Activated CD4-positive, alpha-beta memory T cell treated with anti-CD3 and anti-CD28 coated beads, Interleukin-2, amount 10 ng/mL, durations not matched to agents 7 days and 5 days (primary cell): ENCODE measurements at regions not wholly inside any gene's neighbourhood (a gene's known extent, or its start where the extent isn't known, plus 50 kb on each side); places are given as distances from the start of the nearest gene placed in this dataset.
A peak's percentile ranks its signal among the peaks of the same experiment; 100 is the strongest.
"Not testable (repeated sequence)": the region's sequence is repeated elsewhere in the genome, so short reads cannot be mapped to it uniquely, and the experiment has no call there.

Experiments
- CTCF ChIA-PET: fragments of 350-600 bp; sonication (Branson Sonifier 250); formaldehyde crosslinking; loops from one replicate; lab custom pipeline; 2021; ENCODE audit warnings: antibody characterized with exemption, inconsistent platforms; lab: Charles Lee
- POLR2A ChIA-PET: fragments of 350-600 bp; sonication (Branson Sonifier 250); formaldehyde crosslinking; loops from one replicate; lab custom pipeline; 2021; ENCODE audit warnings: antibody characterized with exemption; lab: Charles Lee
- DNase-seq: peaks from one replicate; pipeline ENCODE4 v3.0.0-alpha.2; 2020
- H3K27ac Mint-ChIP-seq: one replicate; pipeline ENCODE4 v1.8.0; 2021; ENCODE audit warnings: mild to moderate bottlenecking, mixed read lengths
- H3K27me3 Mint-ChIP-seq: one replicate; pipeline ENCODE4 v1.8.0; 2021; ENCODE audit warnings: mixed read lengths
- H3K36me3 Mint-ChIP-seq: one replicate; pipeline ENCODE4 v1.8.0; 2021; ENCODE audit warnings: low read depth, mixed read lengths
- H3K4me1 Mint-ChIP-seq: one replicate; pipeline ENCODE4 v1.8.0; 2021; ENCODE audit warnings: mixed read lengths
- H3K4me3 Mint-ChIP-seq: one replicate; pipeline ENCODE4 v1.8.0; 2021; ENCODE audit warnings: mild to moderate bottlenecking, mixed read lengths
- H3K9me3 Mint-ChIP-seq: one replicate; pipeline ENCODE4 v1.8.0; 2021; ENCODE audit warnings: mixed read lengths

DNA sequence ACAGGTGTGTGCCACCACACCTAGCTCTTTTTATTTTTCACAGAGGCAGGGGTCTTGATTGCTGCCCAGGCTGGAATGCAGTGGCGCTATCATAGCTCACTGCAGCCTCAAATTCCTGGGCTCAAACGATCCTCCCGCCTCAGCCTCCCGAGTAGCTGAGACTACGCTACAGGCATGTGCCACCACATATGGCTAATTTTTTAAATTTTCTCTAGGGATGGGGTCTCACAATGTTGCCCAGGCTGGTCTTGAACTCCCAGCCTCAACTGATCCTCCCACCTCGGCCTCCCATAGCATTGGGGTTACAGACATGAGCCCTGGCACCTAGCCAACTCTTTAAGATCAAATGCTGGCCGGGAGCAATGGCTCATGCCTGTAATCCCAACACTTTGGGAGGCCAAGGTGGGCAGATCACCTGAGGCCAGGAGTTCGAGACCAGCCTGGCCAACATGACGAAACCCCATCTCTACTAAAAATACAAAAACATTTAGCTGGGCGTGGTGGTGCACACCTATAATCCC lies 50.6 kb upstream of the MYL10 start:
- H3K4me3 Mint-ChIP-seq, H3K36me3 Mint-ChIP-seq, H3K9me3 Mint-ChIP-seq, CTCF ChIA-PET, POLR2A ChIA-PET, DNase-seq, H3K27me3 Mint-ChIP-seq, H3K27ac Mint-ChIP-seq, H3K4me1 Mint-ChIP-seq: not testable (repeated sequence)

DNA sequence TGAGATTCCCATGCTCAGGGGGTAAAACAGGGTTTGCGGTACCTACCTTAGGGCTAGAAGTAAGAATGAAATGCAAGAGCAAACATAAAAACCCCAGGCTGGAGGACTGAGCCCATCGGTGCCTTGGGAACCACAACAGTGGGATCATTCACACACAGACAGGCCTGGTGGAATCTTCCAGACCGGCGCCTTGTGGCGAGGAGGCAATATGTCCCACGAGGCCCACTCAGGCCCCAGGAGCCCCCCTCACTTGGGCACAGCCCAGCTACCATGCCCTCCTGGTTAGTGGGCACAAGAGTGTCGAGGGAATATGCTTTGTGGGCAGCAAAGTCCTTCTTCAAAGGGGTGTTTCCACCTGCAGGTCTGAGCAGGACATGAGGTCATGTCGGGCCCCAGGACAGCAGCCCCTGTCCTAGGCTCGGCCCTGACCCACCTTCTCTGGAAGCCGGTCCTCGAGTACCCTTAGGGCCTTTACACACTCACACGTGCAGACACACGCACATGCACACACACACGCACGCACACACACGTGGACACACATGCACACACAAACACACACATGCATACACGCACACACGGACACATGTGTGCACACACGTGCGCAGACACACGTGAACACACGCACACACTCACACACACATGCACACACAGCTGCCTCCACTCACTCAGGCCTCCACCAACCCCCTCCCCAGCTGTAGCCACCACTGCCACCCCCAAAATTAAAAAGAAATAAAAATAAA lies 51.5 kb upstream of the MYL10 start:
- no peak for DNase-seq
- ChIA-PET POLR2A (no interaction called here), CTCF (no interaction called here)
- H3K27me3 Mint-ChIP-seq = no peaks in the 10 kb centered on the region
- no peak overlapping the region for H3K4me3 Mint-ChIP-seq
- no peaks in the 10 kb centered on the region for H3K4me1 Mint-ChIP-seq
- H3K27ac Mint-ChIP-seq = no peak overlapping the region
- H3K9me3 Mint-ChIP-seq = no peaks in the 10 kb centered on the region
- no peaks in the 10 kb centered on the region for H3K36me3 Mint-ChIP-seq

DNA sequence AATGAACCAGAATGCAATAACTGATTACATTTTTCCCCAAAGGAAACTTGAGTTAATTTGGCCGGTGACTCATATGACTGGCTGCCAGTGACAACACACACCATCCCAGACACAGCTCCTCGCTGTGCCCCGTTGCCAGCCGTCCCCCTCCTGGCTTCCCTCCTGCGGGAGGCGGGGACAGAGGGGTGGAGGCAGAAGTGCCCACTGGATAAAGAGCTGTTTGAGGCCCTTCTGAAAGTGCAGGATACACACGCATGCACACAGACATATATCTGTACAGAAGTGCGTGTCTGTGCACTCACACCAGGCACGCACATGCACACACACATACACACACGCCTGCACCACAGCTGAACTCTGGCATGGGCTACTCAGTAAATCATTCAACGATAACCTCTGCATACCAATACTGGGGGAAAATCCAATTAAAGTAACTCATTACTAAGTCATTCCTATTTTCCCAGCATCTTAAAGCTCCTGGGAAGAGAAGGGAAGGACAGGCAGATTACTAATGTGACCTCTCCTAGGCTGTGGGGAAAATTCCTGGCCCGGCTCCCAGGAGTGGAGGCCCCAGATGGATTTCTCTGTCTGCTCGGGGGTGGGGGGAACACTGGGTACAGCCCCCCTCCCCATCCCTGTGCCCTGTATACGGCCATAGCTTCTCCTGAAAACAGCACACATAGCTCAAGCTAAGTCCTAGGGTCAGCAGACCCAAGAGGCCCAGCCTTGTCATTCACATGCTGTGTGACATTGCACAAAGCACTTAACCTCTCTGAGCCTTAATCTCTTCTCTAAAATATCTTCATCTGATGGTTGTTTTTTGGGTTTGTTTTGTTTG lies 52.3 kb upstream of the MYL10 start:
- H3K27ac Mint-ChIP-seq = no peak overlapping the region

DNA sequence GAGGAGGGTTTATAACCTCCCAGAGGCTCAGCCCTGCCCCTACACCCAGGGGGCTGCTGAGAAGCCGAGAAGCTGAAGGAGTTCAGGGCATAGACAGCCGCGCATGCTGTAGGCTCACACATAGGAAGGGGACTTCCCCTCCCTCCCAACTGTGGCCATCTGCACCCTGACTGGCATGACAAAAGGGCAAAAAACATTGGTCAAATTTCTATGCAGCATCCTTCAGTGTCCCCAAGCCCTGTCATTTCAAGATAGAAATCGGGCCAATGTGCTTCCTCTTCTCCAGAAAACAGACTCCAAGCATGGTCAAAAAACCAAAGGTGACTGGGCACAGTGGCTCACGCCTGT lies 55.9 kb upstream of the MYL10 start:
- ChIA-PET CTCF (no interaction called here), POLR2A (no interaction called here)
- Mint-ChIP-seq H3K4me1 (peaks cover 2% of the 10 kb centered on the region), H3K27me3 (no peaks in the 10 kb centered on the region), H3K9me3 (no peaks in the 10 kb centered on the region), H3K4me3 (no peak overlapping the region), H3K36me3 (no peaks in the 10 kb centered on the region), H3K27ac (no peak overlapping the region)
- DNase-seq = no peak

More for the DNA sequence above, 52.3 kb upstream of the MYL10 start:
- Mint-ChIP-seq H3K4me1 (no peaks in the 10 kb centered on the region), H3K9me3 (no peaks in the 10 kb centered on the region), H3K27me3 (no peaks in the 10 kb centered on the region), H3K4me3 (no peak overlapping the region), H3K36me3 (no peaks in the 10 kb centered on the region)
- ChIA-PET POLR2A (no interaction called here), CTCF (no interaction called here)
- DNase-seq = no peak

DNA sequence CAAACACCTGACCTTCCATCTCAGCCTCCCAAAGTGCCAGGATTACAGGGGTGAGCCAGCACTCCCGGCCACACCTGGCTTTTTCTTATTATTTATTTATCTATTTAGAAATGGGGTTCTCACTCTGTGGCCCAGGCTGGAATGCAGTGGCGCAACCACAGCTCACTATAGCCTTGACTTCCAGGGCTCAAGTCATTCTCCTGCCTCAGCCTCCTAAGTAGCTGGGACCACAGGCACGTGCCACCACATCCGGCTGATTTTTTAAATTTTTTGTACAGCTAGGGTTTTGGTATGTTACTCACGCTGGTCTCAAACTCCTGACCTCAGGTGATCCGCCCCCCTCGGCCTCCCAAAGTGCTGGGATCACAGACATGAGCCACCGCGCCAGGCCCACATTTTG lies 56.9 kb upstream of the MYL10 start:
- Mint-ChIP-seq H3K27me3 (no peaks in the 10 kb centered on the region), H3K9me3 (no peaks in the 10 kb centered on the region), H3K4me1 (peaks cover 2% of the 10 kb centered on the region), H3K4me3 (no peak overlapping the region), H3K27ac (no peak overlapping the region), H3K36me3 (no peaks in the 10 kb centered on the region)
- no peak for DNase-seq
- ChIA-PET CTCF (interaction anchor here (1.4 kb wide), 1 partner anchor 128 kb away, joined by 3 read pairs; no protein-coding TSS in a partner anchor), POLR2A (no interaction called here)

DNA sequence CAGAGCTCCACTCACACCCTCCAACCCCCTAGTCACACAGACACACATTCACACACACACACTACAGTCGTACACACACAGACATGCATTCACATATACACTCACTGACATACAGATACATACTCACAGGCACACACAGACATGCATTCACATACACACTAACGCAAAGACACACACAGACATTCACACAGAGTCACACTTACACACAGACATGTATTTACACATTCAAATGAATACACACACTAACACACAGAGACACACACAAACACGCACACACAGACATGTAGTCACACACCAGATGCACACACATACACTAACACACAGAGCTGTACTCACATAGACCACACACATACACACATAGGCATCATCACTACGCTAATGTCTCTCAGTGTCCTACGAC lies 58.0 kb upstream of the MYL10 start:
- POLR2A ChIA-PET = no interaction called here
- no peaks in the 10 kb centered on the region for H3K9me3 Mint-ChIP-seq

DNA sequence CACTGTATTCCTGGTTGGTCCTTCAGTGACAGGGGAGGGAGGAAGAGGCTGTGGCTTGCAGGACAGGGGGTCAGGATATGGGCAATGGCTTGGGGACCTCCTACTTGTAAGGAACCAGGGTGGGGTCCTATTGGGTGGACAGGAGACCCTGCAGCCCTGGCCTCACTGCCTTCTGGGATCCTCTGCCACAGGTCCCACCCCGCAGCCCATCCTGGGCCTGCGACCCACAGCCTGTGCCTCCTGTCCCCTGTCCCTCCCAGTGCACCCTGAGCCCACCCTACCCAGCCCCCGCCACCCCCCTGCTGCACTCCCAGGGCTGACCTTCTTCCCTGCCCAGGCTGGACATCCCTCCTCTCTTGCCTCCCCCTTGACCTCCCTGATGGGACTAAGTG lies 58.7 kb upstream of the MYL10 start:
- ChIA-PET POLR2A (interaction anchor here (1.0 kb wide), 1 partner anchor 127 kb away, joined by 3 read pairs; no protein-coding TSS in a partner anchor), CTCF (no interaction called here)
- H3K9me3 Mint-ChIP-seq = no peaks in the 10 kb centered on the region
- H3K4me3 Mint-ChIP-seq = no peak overlapping the region
- H3K27ac Mint-ChIP-seq = no peak overlapping the region
- H3K27me3 Mint-ChIP-seq = peaks cover 2% of the 10 kb centered on the region
- DNase-seq = no peak
- H3K4me1 Mint-ChIP-seq = peaks cover 7% of the 10 kb centered on the region
- H3K36me3 Mint-ChIP-seq = no peaks in the 10 kb centered on the region

More for the DNA sequence above, 58.0 kb upstream of the MYL10 start:
- CTCF ChIA-PET = no interaction called here
- H3K27me3 Mint-ChIP-seq = peaks cover 2% of the 10 kb centered on the region
- no peak overlapping the region for H3K27ac Mint-ChIP-seq
- no peak for DNase-seq
- H3K4me3 Mint-ChIP-seq = no peak overlapping the region
- no peaks in the 10 kb centered on the region for H3K36me3 Mint-ChIP-seq
- H3K4me1 Mint-ChIP-seq = peaks cover 6% of the 10 kb centered on the region

DNA sequence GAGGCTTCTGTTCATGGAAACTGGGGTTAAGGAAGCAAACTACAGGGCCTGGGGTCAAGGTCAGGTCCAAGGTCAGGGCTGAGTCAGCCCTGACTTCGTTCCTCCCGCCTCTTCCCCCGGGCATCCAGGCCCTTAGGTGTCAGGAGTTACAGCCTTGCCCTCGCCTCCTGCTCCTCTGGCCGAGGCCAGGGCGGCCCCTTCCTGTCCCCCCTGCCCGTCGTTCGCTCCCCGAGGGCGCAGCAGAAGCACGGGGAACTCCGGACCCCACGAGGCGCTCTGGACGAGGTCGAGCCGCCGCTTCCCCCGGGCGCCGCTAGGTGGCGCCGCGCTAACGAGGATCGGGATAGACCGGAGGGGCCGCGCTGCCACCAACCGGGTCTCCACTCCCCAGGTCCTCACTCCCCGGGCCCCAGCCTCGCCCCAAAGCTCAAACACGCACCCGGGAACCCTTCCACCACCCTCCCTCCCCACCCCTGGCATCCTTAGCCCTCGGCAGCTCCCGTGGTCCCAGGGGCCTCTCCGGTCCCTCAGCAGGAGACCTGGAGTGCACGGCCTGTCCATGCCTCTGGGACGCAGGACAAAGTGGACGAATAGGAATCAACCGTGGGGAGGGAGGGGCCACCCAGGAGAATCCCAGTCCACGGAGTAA lies 59.2 kb upstream of the MYL10 start:
- peaks cover 7% of the 10 kb centered on the region for H3K4me1 Mint-ChIP-seq
- peak; percentile 78 for DNase-seq
- CTCF ChIA-PET = interaction anchor here (0.8 to 1.0 kb wide), 3 partner anchors 27 to 585 kb away, joined by 3 read pairs; no protein-coding TSS in a partner anchor

DNA sequence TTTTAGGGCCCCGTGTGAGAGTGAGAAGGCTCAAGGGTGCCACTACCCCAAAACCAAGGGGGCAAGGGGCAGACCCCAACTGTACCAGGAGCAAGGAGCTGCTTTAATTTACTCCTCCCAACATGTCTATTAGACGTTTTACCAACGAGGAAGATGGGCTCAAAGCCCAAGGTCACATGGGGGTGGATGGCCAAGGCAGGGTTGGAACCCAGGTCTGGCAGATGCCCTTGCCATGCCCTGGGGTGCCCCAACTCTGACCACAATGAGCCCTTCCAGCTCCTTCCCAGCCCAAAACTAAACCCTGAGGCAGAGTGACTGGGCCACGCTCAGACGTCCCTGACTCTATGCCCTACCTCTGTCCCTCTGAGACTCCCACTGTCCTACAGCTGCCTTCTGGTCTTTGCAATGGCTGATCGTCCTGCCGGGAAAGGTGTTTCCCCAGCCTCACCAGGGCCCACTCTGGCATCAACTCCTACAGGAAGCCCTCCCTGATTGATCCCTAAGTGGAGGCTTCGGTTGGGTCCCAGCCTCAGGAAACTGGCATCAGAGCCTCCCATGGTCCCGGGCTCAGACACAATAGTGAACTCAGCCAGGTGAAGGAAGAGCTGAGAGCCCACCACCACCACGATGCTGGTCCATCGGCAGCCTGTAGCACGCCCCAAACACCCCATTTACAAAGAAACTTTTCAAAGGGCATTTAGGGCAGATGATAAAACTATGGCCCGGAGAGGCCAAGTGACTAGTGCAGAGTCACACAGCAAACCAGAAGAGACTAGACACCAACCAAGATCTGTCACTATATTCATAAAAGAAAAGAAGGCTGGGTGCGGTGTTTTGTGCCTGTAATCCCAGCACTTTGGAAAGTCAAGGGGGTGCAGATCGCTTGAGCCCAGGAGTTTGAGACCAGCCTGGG lies 60.2 kb upstream of the MYL10 start:
- POLR2A ChIA-PET = interaction anchor here (1.0 kb wide), 1 partner anchor 125 kb away, joined by 3 read pairs; no protein-coding TSS in a partner anchor
- H3K27me3 Mint-ChIP-seq = peaks cover 2% of the 10 kb centered on the region
- no peak overlapping the region for H3K4me3 Mint-ChIP-seq
- H3K36me3 Mint-ChIP-seq = no peaks in the 10 kb centered on the region
- peaks cover 7% of the 10 kb centered on the region for H3K4me1 Mint-ChIP-seq
- no peak for DNase-seq
- CTCF ChIA-PET = interaction anchor here (0.6 to 1.0 kb wide), 5 partner anchors 26 to 584 kb away, joined by 3 to 4 read pairs (median 3); no protein-coding TSS in a partner anchor
- no peaks in the 10 kb centered on the region for H3K9me3 Mint-ChIP-seq
- no peak overlapping the region for H3K27ac Mint-ChIP-seq

More for the DNA sequence above, 59.2 kb upstream of the MYL10 start:
- Mint-ChIP-seq H3K9me3 (no peaks in the 10 kb centered on the region), H3K27ac (no peak overlapping the region), H3K27me3 (peaks cover 2% of the 10 kb centered on the region), H3K36me3 (no peaks in the 10 kb centered on the region), H3K4me3 (no peak overlapping the region)
- POLR2A ChIA-PET = interaction anchor here (1.0 kb wide), 1 partner anchor 126 kb away, joined by 3 read pairs; no protein-coding TSS in a partner anchor

DNA sequence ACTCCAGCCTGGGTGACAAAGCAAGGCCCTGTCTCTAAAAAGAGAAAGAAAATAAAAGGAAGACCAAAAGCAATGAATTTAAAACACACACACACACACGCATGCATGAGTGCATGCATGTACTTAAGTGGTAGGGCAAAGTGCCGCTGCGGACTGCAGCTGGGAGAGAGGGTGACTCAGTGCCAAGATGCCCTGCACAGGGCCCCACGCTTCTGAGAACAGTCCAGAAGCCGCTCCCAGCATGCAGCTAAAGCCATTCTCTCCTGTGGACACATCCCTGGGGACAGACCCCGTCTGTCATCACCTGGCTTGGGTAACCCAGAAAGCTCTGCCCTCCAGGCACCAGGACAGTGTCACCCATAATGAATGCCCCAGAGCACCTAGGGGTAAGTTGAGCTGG lies 61.0 kb upstream of the MYL10 start:
- Mint-ChIP-seq H3K36me3 (no peaks in the 10 kb centered on the region), H3K9me3 (no peaks in the 10 kb centered on the region)
- POLR2A ChIA-PET = no interaction called here

DNA sequence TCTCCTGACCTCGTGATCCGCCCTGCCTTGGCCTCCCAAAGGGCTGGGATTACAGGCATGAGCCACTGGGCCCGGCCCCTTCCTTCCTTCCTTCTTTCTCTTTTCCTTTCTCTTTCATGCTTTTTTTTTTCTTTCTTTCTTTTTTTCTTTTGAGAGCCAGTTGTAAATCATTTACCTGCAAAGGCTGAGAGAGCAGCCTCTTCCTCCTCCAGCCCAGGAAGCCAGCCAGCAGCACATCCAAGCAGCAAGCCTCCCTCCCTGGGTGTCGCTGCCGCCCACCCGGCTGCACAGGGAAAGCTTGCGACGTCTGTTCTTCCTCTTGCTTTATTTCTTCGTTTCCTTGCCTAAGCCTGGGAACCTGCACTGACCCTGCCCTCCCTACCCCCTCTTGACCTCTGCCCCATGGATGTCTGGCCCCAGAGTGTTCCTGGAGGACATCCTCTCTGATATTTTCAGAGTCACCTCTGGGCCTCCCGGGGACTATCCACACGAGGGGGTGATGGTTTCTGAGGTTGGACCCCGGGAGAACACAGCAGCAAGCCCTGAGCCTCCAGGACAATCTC lies 62.8 kb upstream of the MYL10 start:
- Mint-ChIP-seq H3K27me3 (peaks cover 2% of the 10 kb centered on the region), H3K9me3 (no peaks in the 10 kb centered on the region), H3K36me3 (no peaks in the 10 kb centered on the region), H3K27ac (no peak overlapping the region), H3K4me3 (no peak overlapping the region), H3K4me1 (peaks cover 7% of the 10 kb centered on the region)
- DNase-seq = no peak
- ChIA-PET POLR2A (no interaction called here), CTCF (no interaction called here)

More for the DNA sequence above, 61.0 kb upstream of the MYL10 start:
- no peak overlapping the region for H3K27ac Mint-ChIP-seq
- peaks cover 2% of the 10 kb centered on the region for H3K27me3 Mint-ChIP-seq
- H3K4me1 Mint-ChIP-seq = peaks cover 7% of the 10 kb centered on the region
- DNase-seq = no peak
- CTCF ChIA-PET = interaction anchor here (0.6 to 0.8 kb wide), 2 partner anchors 351 to 547 kb away, joined by 3 to 4 read pairs; no protein-coding TSS in a partner anchor
- H3K4me3 Mint-ChIP-seq = no peak overlapping the region
